ENCODE measurements at regions not wholly inside any gene's neighbourhood (a gene's known extent, or its start where the extent isn't known, plus 50 kb on each side); places are given as distances from the start of the nearest gene placed in this dataset.

GRCh38 chr5:121038438-121038837, 574.3 kb downstream of the PRR16 start:
- TF ChIP-seq RAD21 (IDR thresholded peaks at IDR 0.05; ENCODE audit: low read length) (no peak), ELK1 (IDR thresholded peaks at IDR 0.05; ENCODE audit: borderline replicate concordance, low read depth, low read length) (no peak), SMC3 (IDR thresholded peaks at IDR 0.05; ENCODE audit: low read depth, low read length) (no peak), CEBPB (IDR thresholded peaks at IDR 0.05; ENCODE audit: low read depth, low read length) (no peak), RFX5 (IDR thresholded peaks at IDR 0.05; ENCODE audit: low read depth, low read length) (no peak), BHLHE40 (IDR thresholded peaks at IDR 0.05; ENCODE audit: low read depth, low read length) (no peak), NFE2L2 (IDR thresholded peaks at IDR 0.05; ENCODE audit: low read depth, low read length) (no peak), MAFK (IDR thresholded peaks at IDR 0.05; ENCODE audit: low read depth, low read length) (no peak)
- TF ChIP-seq, protein P1, sequence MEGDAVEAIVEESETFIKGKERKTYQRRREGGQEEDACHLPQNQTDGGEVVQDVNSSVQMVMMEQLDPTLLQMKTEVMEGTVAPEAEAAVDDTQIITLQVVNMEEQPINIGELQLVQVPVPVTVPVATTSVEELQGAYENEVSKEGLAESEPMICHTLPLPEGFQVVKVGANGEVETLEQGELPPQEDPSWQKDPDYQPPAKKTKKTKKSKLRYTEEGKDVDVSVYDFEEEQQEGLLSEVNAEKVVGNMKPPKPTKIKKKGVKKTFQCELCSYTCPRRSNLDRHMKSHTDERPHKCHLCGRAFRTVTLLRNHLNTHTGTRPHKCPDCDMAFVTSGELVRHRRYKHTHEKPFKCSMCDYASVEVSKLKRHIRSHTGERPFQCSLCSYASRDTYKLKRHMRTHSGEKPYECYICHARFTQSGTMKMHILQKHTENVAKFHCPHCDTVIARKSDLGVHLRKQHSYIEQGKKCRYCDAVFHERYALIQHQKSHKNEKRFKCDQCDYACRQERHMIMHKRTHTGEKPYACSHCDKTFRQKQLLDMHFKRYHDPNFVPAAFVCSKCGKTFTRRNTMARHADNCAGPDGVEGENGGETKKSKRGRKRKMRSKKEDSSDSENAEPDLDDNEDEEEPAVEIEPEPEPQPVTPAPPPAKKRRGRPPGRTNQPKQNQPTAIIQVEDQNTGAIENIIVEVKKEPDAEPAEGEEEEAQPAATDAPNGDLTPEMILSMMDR (conservative IDR thresholded peaks at IDR 0.05; ENCODE audit: low read depth, low read length), result no peak
- dilution Hi-C loops (cut with HindIII; ENCODE audit: low sequenced_read_pairs, unreplicated experiment), result no loop called here
- Histone ChIP-seq H4K91ac (ENCODE audit: insufficient read depth, low read depth, low read length) (no peak overlapping the region), H3K4me2 (ENCODE audit: low read depth, low read length) (no peak overlapping the region), H3K9me1 (ENCODE audit: insufficient read depth, low read length) (no peaks in the 10 kb centered on the region), H4K20me1 (ENCODE audit: insufficient read depth, low read length) (no peaks in the 10 kb centered on the region), H4K5ac (ENCODE audit: low read depth, low read length) (no peak overlapping the region), H3K18ac (ENCODE audit: low read depth, low read length) (no peak overlapping the region), H3K4me3 (ENCODE audit: insufficient read depth, low read depth, low read length) (no peak overlapping the region), H2BK5ac (ENCODE audit: low read depth, low read length, poor library complexity, severe bottlenecking) (no peak overlapping the region), H2AFZ (replicated peaks; ENCODE audit: low read length, poor library complexity) (no peak overlapping the region), H3K9me3 (ENCODE audit: control insufficient read depth, insufficient read depth, low read length) (no peaks in the 10 kb centered on the region), H3K36me3 (ENCODE audit: control insufficient read depth, insufficient read depth, low read length) (no peaks in the 10 kb centered on the region), H2BK15ac (ENCODE audit: low read depth, low read length) (no peak overlapping the region), H3K27ac (ENCODE audit: insufficient read depth, low read length) (no peak overlapping the region), H2AK9ac (replicated peaks; ENCODE audit: low read depth, low read length, poor library complexity) (no peak overlapping the region), H3K4me1 (ENCODE audit: control insufficient read depth, insufficient read depth, low read length) (no peaks in the 10 kb centered on the region), H2BK20ac (ENCODE audit: low read depth, low read length) (no peak overlapping the region), H3K14ac (replicated peaks; ENCODE audit: low read depth, low read length) (no peak overlapping the region), H2BK120ac (ENCODE audit: low read depth, low read length) (no peak overlapping the region), H4K8ac (ENCODE audit: low read depth in 2 of 2, low read length in 2 of 2) (no peak overlapping the region), H3K4ac (ENCODE audit: low read depth, low read length) (no peak overlapping the region), H3K23ac (ENCODE audit: low read depth, low read length) (no peak overlapping the region), H3K9ac (ENCODE audit: low read depth, low read length) (no peak overlapping the region), H3K79me1 (ENCODE audit: low read depth in 1 of 2, low read length in 2 of 2) (no peaks in the 10 kb centered on the region), H3K56ac (ENCODE audit: extremely low read depth, insufficient read depth, low read length) (no peak overlapping the region), H2AK5ac (ENCODE audit: low read depth, low read length) (no peak overlapping the region), H3K27me3 (ENCODE audit: control insufficient read depth, insufficient read depth, low read length) (no peaks in the 10 kb centered on the region)
- in situ Hi-C loops (cut with MboI; ENCODE audit: low sequenced_read_pairs), result no loop called here
- CTCF ChIA-PET, result no interaction called here
- BruUV-seq (replicated peaks), result no TSS peak
- DNase-seq (no peak), ATAC-seq (ENCODE audit: low read depth) (no peak)
- 13% methylated on average over 1 of the region's 4 CpGs; no CpG with 5 or more reads in 1 of the 2 experiments for WGBS, 2 experiments (ENCODE audit: extremely low coverage in 2 of 2, insufficient read length in 1 of 2)
- POLR2A ChIA-PET (ENCODE audit: unreplicated experiment), result no interaction called here
- intact Hi-C loops (cut with micrococcal nuclease), result no loop called here

Measured in IMR-90 (cell line).